Tibial nerve (tissue), 3 donors: ENCODE measurements at regions not wholly inside any gene's neighbourhood (a gene's known extent, or its start where the extent isn't known, plus 50 kb on each side); places are given as distances from the start of the nearest gene placed in this dataset.

Experiments
- POLR2A ChIP-seq, 2 donors: fragments of 450-650 bp; IDR thresholded peaks; one replicate each; pipeline ENCODE4 v1.6.1; 2017; ENCODE audit warnings: antibody characterized with exemption in 2 of 2, mild to moderate bottlenecking in 2 of 2, moderate library complexity in 2 of 2
- TF ChIP-seq, protein P1 (sequence below), 5 experiments: fragments of 200-600 bp in 3 of 5; fragments of 450-650 bp in 2 of 5; sonication (generic) in 3 of 5; IDR thresholded peaks; one replicate each; pipeline ENCODE4 v1.5.1; 2016 to 2019; ENCODE audit warnings: antibody characterized with exemption in 5 of 5, mild to moderate bottlenecking in 3 of 5, moderate library complexity in 2 of 5

DNA sequence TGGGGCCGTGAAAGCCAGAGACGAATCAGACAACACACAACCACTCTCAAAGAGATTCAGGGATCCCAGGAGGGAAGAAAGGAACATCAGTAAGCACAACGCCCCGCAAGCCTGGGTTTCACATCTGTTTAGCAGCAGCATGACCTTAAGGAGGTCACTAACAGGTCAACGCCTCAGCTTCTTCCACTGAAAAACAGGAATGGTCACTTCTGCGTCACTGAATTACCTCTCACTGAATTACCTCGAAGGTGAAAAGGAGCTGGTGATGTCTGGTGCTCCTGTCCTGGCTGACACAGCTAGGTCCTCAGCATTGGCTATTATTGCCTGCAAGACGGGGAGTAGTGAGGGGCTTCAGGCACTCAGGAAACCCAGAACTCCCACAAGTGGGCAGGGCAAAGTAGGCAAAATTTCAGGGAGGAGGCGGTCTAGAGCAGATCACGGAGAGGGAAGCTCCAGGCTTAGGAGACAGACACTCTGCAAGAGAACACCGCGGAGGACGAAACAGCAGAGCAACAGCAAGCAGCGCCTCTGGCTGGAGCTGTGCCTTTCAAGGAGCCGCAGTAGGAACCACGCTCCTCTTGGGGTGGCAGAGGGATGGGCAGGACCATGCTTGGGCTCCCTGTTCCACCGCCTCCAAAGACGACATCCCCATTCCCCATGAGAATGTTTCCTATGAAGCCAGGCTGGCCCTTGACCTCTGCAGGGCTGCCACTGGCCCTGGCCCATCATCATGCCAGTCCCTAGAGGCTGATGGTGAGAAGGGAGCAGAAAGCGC is 108.4 kb downstream of the SINHCAF start:
- TF ChIP-seq, protein P1, sequence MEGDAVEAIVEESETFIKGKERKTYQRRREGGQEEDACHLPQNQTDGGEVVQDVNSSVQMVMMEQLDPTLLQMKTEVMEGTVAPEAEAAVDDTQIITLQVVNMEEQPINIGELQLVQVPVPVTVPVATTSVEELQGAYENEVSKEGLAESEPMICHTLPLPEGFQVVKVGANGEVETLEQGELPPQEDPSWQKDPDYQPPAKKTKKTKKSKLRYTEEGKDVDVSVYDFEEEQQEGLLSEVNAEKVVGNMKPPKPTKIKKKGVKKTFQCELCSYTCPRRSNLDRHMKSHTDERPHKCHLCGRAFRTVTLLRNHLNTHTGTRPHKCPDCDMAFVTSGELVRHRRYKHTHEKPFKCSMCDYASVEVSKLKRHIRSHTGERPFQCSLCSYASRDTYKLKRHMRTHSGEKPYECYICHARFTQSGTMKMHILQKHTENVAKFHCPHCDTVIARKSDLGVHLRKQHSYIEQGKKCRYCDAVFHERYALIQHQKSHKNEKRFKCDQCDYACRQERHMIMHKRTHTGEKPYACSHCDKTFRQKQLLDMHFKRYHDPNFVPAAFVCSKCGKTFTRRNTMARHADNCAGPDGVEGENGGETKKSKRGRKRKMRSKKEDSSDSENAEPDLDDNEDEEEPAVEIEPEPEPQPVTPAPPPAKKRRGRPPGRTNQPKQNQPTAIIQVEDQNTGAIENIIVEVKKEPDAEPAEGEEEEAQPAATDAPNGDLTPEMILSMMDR (IDR thresholded peaks at IDR 0.05): no peak
- TF ChIP-seq POLR2A (IDR thresholded peaks at IDR 0.05): no peak
